Endodermal cell (in vitro differentiated cells): ENCODE measurements at regions not wholly inside any gene's neighbourhood (a gene's known extent, or its start where the extent isn't known, plus 50 kb on each side); places are given as distances from the start of the nearest gene placed in this dataset.
"Not testable (repeated sequence)": the region's sequence is repeated elsewhere in the genome, so short reads cannot be mapped to it uniquely, and the experiment has no call there.

ENCODE experiments used
- DNase-seq: peaks from one replicate; pipeline ENCODE4 v3.0.0-alpha.2; 2017
- H3K27ac ChIP-seq: 2 replicates; pipeline ENCODE4 v1.5.1; 2013; ENCODE audit warnings: mild to moderate bottlenecking, low read depth, low read length, moderate library complexity
- H3K27me3 ChIP-seq: 2 replicates; pipeline ENCODE4 v1.6.1; 2013; ENCODE audit warnings: mild to moderate bottlenecking, low read length, moderate library complexity; ENCODE audit not compliant: insufficient read depth, control insufficient read depth, poor library complexity, severe bottlenecking
- H3K36me3 ChIP-seq: 2 replicates; pipeline ENCODE4 v1.7.0; 2013; ENCODE audit warnings: mild to moderate bottlenecking, low read length, moderate library complexity; ENCODE audit not compliant: control insufficient read depth, insufficient read depth
- H3K4me1 ChIP-seq: one replicate; pipeline ENCODE4 v1.7.0; 2013; ENCODE audit warnings: low read length; ENCODE audit not compliant: control insufficient read depth, insufficient read depth
- H3K4me3 ChIP-seq: 2 replicates; pipeline ENCODE4 v1.5.1; 2013; ENCODE audit warnings: mild to moderate bottlenecking, low read length, moderate library complexity
- H3K9ac ChIP-seq: 2 replicates; pipeline ENCODE4 v1.6.1; 2013; ENCODE audit warnings: mild to moderate bottlenecking, low read length, moderate library complexity; ENCODE audit not compliant: poor library complexity, severe bottlenecking; ENCODE audit errors: extremely low read depth
- H3K9me3 ChIP-seq: 2 replicates; pipeline ENCODE4 v1.6.1; 2013; ENCODE audit warnings: mild to moderate bottlenecking, low read length, moderate library complexity; ENCODE audit not compliant: control insufficient read depth
- H3K27ac Mint-ChIP-seq: 2 replicates; pipeline ENCODE4 v1.8.0; 2020; ENCODE audit warnings: mixed read lengths
- H3K27me3 Mint-ChIP-seq: 2 replicates; pipeline ENCODE4 v1.8.0; 2021; ENCODE audit warnings: mild to moderate bottlenecking, mixed read lengths; ENCODE audit not compliant: insufficient read depth
- H3K36me3 Mint-ChIP-seq: 2 replicates; pipeline ENCODE4 v1.8.0; 2020; ENCODE audit warnings: low read depth, mixed read lengths
- H3K4me1 Mint-ChIP-seq: 2 replicates; pipeline ENCODE4 v1.8.0; 2020; ENCODE audit warnings: mixed read lengths
- H3K4me3 Mint-ChIP-seq: 2 replicates; pipeline ENCODE4 v1.8.0; 2020; ENCODE audit warnings: mild to moderate bottlenecking, moderate library complexity, mixed read lengths
- H3K9me3 Mint-ChIP-seq: 2 replicates; pipeline ENCODE4 v1.8.0; 2020; ENCODE audit warnings: mild to moderate bottlenecking, mixed read lengths
- CTCF ChIP-seq: fragments of 200-600 bp; sonication (generic); conservative IDR thresholded peaks from 2 replicates; pipeline ENCODE4 v1.5.0; 2021; ENCODE audit warnings: antibody characterized with exemption, mild to moderate bottlenecking
- WGBS, 2 experiments: methylation state at CpG; one replicate each; pipeline versions ENCODE4 v1.1.5 to v1.1.7; 2013; ENCODE audit warnings: missing lambda C conversion rate in 2 of 2, mixed read lengths in 1 of 2; ENCODE audit not compliant: insufficient coverage in 1 of 2, insufficient read length in 1 of 2; 5-methylcytosine and 5-hydroxymethylcytosine counted together

- H3K4me3 Mint-ChIP-seq: no peak overlapping the region
- Histone ChIP-seq H3K4me1 (no peaks in the 10 kb centered on the region), H3K27me3 (no peaks in the 10 kb centered on the region), H3K9ac (no peak overlapping the region), H3K36me3 (no peaks in the 10 kb centered on the region), H3K4me3 (no peak overlapping the region), H3K27ac (no peak overlapping the region), H3K9me3 (no peaks in the 10 kb centered on the region)
- H3K27me3 Mint-ChIP-seq: no peaks in the 10 kb centered on the region
- no peaks in the 10 kb centered on the region for H3K9me3 Mint-ChIP-seq
- 73 to 85% methylated on average over 7 to 9 of the region's 10 CpGs for WGBS, 2 experiments
- H3K27ac Mint-ChIP-seq: no peak overlapping the region
- no peak for DNase-seq
- no peaks in the 10 kb centered on the region for H3K36me3 Mint-ChIP-seq
- no peak for TF ChIP-seq CTCF
- H3K4me1 Mint-ChIP-seq: peaks cover 8% of the 10 kb centered on the region
Measured at GRCh38 chr1:229924639-229925038, 142.4 kb upstream of the GALNT2 start.

GRCh38 chr1:229928767-229929166 is 138.3 kb upstream of the GALNT2 start:
- TF ChIP-seq CTCF: no peak
- Histone ChIP-seq H3K36me3 (no peaks in the 10 kb centered on the region), H3K9me3 (no peaks in the 10 kb centered on the region), H3K4me1 (no peaks in the 10 kb centered on the region), H3K27ac (no peak overlapping the region), H3K27me3 (no peaks in the 10 kb centered on the region), H3K4me3 (no peak overlapping the region), H3K9ac (no peak overlapping the region)
- no peak for DNase-seq
- WGBS, 2 experiments: 92 to 95% methylated on average over 7 of the region's 7 CpGs
- H3K27me3 Mint-ChIP-seq: no peaks in the 10 kb centered on the region
- H3K27ac Mint-ChIP-seq: no peak overlapping the region
- peaks cover 16% of the 10 kb centered on the region for H3K9me3 Mint-ChIP-seq
- H3K4me3 Mint-ChIP-seq: no peak overlapping the region
- H3K4me1 Mint-ChIP-seq: peaks cover 8% of the 10 kb centered on the region
- H3K36me3 Mint-ChIP-seq: no peaks in the 10 kb centered on the region

GRCh38 chr1:229931751-229932150 is 135.3 kb upstream of the GALNT2 start:
- not testable (repeated sequence) for H3K4me3 ChIP-seq, H3K27me3 Mint-ChIP-seq, DNase-seq, H3K4me3 Mint-ChIP-seq, H3K4me1 Mint-ChIP-seq, H3K9ac ChIP-seq, H3K36me3 ChIP-seq, H3K9me3 ChIP-seq, H3K27me3 ChIP-seq, H3K27ac Mint-ChIP-seq, H3K4me1 ChIP-seq, H3K36me3 Mint-ChIP-seq, H3K27ac ChIP-seq
- 92 to 100% methylated on average over 6 to 18 of the region's 21 CpGs for WGBS, 2 experiments
- peaks cover 16% of the 10 kb centered on the region for H3K9me3 Mint-ChIP-seq

GRCh38 chr1:229935157-229935556 is 131.9 kb upstream of the GALNT2 start:
- not testable (repeated sequence) for DNase-seq, H3K27me3 Mint-ChIP-seq, H3K4me3 Mint-ChIP-seq, H3K36me3 Mint-ChIP-seq, H3K9ac ChIP-seq, H3K9me3 ChIP-seq, H3K27ac Mint-ChIP-seq, H3K4me1 Mint-ChIP-seq, H3K4me3 ChIP-seq, H3K27ac ChIP-seq, H3K27me3 ChIP-seq, H3K36me3 ChIP-seq, H3K4me1 ChIP-seq
- peaks cover 16% of the 10 kb centered on the region for H3K9me3 Mint-ChIP-seq
- WGBS, 2 experiments: 92% methylated on average over 6 of the region's 6 CpGs; no CpG with 5 or more reads in 1 of the 2 experiments
